ENCODE measurements at regions not wholly inside any gene's neighbourhood (a gene's known extent, or its start where the extent isn't known, plus 50 kb on each side); places are given as distances from the start of the nearest gene placed in this dataset.

DNA sequence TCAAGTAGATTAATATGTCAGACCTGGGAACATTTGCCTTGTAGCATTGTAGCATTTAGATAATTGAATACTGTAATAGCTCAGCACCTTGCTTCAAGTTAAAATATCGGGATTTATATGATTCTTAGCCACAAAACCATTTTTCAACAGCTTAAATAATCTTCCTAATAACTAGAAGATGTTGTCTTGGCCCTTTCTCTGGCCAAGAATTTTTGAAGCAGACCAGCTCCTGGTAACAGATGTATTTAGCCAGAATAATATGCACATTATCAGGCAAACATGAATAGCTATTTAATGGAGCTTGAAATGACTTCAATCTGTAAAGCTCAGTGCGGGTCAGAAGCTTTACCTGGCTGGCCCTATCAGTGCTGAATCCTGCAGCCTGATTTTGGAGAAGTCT, 913.1 kb downstream of the AACS start:
- in situ Hi-C loops (cut with MboI; ENCODE audit: low sequenced_read_pairs): no loop called here
- H3K27me3 ChIP-seq (ENCODE audit: low read depth): no peaks in the 10 kb centered on the region
- H3K4me1 ChIP-seq: no peaks in the 10 kb centered on the region
- no peaks in the 10 kb centered on the region for H3K36me3 ChIP-seq (replicated peaks)
- no peak for DNase-seq (ENCODE audit: low spot score in 2 of 2)
- H3K4me3 ChIP-seq: no peak overlapping the region
- H3K9me3 ChIP-seq: no peaks in the 10 kb centered on the region

DNA sequence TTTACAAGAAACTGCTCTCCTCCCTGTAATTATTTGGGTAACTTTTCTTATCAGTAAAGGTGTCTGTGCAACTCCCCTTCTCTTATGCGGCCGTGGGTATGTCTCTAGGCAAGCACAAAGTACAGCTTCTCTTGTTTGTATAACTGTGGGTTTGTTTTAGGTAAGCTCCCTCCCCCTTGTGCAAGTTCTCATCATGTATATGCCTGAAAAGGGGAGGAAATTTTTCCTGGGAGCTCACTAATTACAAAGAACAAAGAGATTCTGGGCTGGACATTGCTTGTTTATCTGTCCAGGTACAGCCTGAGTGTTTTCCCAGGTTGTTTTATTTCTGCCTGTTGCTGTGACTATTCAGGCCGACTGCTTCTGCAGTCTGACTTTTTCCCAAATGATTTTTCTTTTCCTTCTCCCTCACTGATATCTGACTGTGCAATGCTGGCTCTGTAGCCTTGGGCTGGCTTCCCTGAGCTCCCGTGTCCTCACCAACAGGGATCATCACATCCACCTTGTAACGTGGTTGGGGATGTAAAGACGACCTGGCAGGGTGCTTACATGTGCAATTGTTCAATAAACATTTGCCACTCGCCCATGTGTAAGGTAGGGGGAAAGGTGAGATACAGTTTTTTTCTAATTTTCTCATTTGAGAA, 916.5 kb downstream of the AACS start:
- in situ Hi-C loops (cut with MboI; ENCODE audit: low sequenced_read_pairs): no loop called here

DNA sequence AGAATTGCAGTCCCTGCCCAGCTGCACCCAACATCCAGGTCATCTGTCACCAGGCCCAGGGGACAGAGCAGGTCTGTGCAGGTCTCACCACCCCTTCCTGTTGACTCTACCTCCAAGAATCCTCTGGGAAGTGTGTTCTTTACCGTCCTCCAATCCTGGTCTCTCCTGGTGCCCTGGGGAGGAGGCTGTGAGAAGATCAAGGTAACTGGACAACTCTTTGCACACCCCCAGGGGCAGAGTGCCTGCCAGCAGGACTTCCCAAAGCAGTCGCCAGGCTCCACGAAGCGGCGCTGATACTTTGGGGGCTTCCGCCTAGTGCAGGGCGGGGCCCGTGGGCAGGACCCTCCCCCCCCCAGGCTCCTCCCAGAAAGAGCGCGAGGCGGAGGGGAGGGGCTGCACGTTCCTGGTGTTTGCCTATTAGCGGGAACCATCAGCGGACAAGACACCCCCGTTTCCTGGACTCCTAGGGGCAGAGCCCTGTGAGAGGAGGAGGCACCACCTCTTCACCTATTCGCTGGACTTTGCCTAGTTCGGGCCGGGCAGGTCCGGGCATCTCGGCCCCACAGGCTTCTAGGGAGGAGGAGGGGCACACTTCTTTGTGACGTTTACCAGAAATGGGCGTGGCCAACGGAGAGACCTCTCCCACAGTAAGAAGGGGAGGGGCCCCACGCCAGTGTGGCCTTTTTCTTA, 918.0 kb downstream of the AACS start:
- Histone ChIP-seq H3K4me1 (no peaks in the 10 kb centered on the region), H3K9me3 (no peaks in the 10 kb centered on the region), H3K36me3 (replicated peaks) (no peaks in the 10 kb centered on the region), H3K27me3 (ENCODE audit: low read depth) (no peaks in the 10 kb centered on the region), H3K4me3 (no peak overlapping the region)
- in situ Hi-C loops (cut with MboI; ENCODE audit: low sequenced_read_pairs): no loop called here
- peak in 1 of 2 experiments; percentile 14 for DNase-seq (ENCODE audit: low spot score in 2 of 2)

More for the DNA sequence above, 916.5 kb downstream of the AACS start:
- DNase-seq (ENCODE audit: low spot score in 2 of 2): no peak
- Histone ChIP-seq H3K27me3 (ENCODE audit: low read depth) (no peaks in the 10 kb centered on the region), H3K36me3 (replicated peaks) (no peaks in the 10 kb centered on the region), H3K9me3 (no peaks in the 10 kb centered on the region), H3K4me3 (no peak overlapping the region), H3K4me1 (no peaks in the 10 kb centered on the region)

DNA sequence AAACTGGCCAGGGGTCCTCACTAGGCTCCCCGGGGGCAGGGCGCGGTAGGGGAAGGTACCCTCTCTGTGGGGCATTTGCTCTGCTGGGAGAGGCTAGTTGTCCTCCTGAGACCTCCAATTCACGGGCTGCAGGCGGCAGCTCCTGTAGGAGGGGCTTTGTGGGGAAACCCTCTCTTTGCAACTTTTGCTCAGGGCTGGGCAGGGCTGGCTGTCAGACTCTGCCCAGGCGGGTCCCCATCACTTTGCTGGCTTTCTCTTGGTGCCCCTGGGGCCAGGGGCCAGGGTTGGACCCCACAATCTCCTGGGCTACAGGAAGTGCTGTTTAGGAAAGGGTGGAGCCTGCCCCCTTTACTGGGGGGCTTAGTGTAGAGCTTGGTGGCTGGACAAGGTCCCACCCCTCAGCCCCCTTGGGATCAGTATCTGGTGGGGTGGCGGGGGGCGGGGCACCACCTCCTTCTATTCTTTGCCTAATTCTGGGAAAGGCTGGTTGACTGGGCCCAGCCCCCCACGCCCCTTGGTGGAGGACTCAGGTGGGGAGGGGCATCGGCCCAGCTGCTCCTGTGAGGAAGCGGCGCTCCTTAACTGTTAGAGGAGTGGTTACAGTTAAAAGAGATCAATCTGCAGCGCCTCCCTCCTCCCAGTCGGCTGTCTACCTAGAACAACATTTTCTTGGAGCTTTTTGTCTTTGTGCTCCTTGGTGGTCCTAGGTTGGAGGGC, 918.7 kb downstream of the AACS start:
- H3K36me3 ChIP-seq (replicated peaks): no peaks in the 10 kb centered on the region
- DNase-seq (ENCODE audit: low spot score in 2 of 2): no peak
- no peak overlapping the region for H3K4me3 ChIP-seq
- no peaks in the 10 kb centered on the region for H3K4me1 ChIP-seq
- H3K27me3 ChIP-seq (ENCODE audit: low read depth): no peaks in the 10 kb centered on the region
- H3K9me3 ChIP-seq: no peaks in the 10 kb centered on the region
- in situ Hi-C loops (cut with MboI; ENCODE audit: low sequenced_read_pairs): no loop called here

DNA sequence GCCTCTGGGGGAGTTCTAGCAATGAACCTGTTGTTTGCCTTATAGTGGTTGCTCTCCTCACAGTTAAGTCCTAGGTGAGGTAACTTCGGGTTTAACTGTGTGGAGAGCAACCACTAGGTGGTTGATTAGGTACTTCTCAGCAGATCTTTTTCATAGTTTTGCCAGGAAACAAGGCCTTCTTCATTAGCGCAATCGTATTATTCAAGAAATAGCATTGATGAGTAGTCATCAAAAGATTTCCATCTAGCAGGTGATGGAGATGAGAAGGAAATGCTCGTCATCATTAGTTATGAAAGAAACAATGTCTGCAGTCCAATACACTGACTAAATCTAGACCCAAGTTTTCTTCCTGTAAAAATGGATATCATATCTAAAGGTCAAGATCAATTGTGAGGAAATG, 923.3 kb downstream of the AACS start:
- Histone ChIP-seq H3K4me3 (no peak overlapping the region), H3K27me3 (ENCODE audit: low read depth) (no peaks in the 10 kb centered on the region), H3K36me3 (replicated peaks) (no peaks in the 10 kb centered on the region), H3K9me3 (no peaks in the 10 kb centered on the region), H3K4me1 (no peaks in the 10 kb centered on the region)
- DNase-seq (ENCODE audit: low spot score in 2 of 2): no peak
- in situ Hi-C loops (cut with MboI; ENCODE audit: low sequenced_read_pairs): no loop called here

DNA sequence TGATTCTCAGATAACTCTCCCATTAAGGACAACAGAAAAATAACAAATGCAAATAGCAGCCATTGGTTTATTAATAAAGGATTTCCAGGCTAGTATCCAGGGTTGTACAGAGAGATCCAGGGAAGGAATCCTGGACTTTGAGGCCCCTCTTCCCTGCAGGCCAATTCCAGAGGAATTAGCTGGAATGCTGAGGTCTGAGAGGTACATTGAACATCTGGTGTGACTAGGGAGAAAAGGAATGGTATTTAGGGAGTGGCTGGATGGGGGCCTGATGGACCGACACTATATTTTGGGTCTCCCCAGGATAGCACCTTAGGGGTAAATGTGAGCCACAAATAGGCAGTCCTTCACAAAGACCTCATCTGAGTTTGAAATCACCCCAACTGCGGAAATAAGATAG, 924.5 kb downstream of the AACS start:
- H3K4me3 ChIP-seq: no peak overlapping the region
- H3K9me3 ChIP-seq: no peaks in the 10 kb centered on the region
- in situ Hi-C loops (cut with MboI; ENCODE audit: low sequenced_read_pairs): no loop called here
- H3K36me3 ChIP-seq (replicated peaks): no peaks in the 10 kb centered on the region
- H3K4me1 ChIP-seq: no peaks in the 10 kb centered on the region
- DNase-seq (ENCODE audit: low spot score in 2 of 2): no peak
- H3K27me3 ChIP-seq (ENCODE audit: low read depth): no peaks in the 10 kb centered on the region

DNA sequence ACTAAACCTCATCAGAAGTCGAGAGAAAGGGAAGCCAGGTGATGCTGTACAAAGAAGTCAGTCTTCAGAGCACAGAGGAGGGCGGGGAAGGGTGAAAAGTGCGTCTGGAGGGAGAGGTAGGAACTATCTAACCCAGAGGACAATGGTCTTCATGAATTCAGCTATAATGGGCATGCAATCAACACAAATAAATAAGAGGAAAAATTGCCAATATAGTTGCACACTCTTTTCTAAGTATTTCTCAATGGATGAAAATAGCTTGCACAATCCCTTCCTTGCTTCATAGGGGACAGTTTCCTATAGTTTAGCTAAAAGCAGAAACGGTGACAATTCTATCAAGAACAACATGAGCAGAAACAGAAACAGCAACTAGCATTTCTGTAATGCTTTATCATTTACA, 931.2 kb downstream of the AACS start:
- H3K27me3 ChIP-seq (ENCODE audit: low read depth): no peaks in the 10 kb centered on the region
- H3K4me1 ChIP-seq: no peaks in the 10 kb centered on the region
- DNase-seq (ENCODE audit: low spot score in 2 of 2): no peak
- no peak overlapping the region for H3K4me3 ChIP-seq
- no peaks in the 10 kb centered on the region for H3K9me3 ChIP-seq
- no peaks in the 10 kb centered on the region for H3K36me3 ChIP-seq (replicated peaks)
- in situ Hi-C loops (cut with MboI; ENCODE audit: low sequenced_read_pairs): no loop called here

DNA sequence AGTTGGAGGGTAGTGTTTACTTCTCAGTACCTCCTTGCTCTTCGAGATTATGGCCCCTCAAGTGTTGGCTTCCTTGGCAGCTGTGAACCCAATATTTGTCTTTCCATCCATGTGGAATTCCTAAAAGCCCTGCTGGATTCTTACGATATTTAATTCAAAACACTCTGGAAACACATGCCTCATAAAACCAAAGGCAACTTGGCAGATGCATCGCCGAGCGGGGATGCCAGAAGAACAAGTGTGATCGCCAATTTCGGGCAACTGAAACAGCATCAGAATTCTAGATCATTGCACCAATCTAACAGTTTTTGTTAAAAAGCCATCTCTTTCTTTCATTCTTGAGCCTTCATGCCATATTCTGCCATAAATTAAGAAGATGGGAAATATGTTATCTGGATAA, 934.4 kb downstream of the AACS start:
- H3K4me3 ChIP-seq: no peak overlapping the region
- in situ Hi-C loops (cut with MboI; ENCODE audit: low sequenced_read_pairs): no loop called here
- H3K9me3 ChIP-seq: no peaks in the 10 kb centered on the region
- no peaks in the 10 kb centered on the region for H3K36me3 ChIP-seq (replicated peaks)
- DNase-seq (ENCODE audit: low spot score in 2 of 2): no peak
- no peaks in the 10 kb centered on the region for H3K27me3 ChIP-seq (ENCODE audit: low read depth)
- H3K4me1 ChIP-seq: no peaks in the 10 kb centered on the region

DNA sequence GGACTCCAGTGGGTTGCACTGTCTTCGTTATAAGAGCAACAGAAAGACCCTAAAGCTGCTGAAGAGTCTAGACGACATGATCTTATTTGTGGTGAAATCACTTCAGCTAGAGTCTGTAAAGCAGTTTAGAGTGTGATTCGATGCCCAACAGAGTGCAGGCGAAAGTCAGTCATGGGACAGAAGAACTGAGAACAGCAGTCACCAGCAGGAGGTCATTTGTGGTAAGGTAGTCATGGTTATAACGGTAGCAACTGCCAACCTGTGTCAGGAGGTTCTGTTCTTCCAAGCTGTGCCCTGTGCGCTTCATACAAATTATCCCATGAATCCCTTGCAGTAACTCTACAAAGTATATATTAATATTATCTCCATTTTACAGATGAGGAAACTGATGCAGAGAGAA, 954.1 kb downstream of the AACS start:
- no peaks in the 10 kb centered on the region for H3K27me3 ChIP-seq (ENCODE audit: low read depth)
- H3K9me3 ChIP-seq: no peaks in the 10 kb centered on the region
- no peak overlapping the region for H3K4me3 ChIP-seq
- in situ Hi-C loops (cut with MboI; ENCODE audit: low sequenced_read_pairs): no loop called here
- DNase-seq (ENCODE audit: low spot score in 2 of 2): no peak
- H3K36me3 ChIP-seq (replicated peaks): no peaks in the 10 kb centered on the region
- H3K4me1 ChIP-seq: no peaks in the 10 kb centered on the region

DNA sequence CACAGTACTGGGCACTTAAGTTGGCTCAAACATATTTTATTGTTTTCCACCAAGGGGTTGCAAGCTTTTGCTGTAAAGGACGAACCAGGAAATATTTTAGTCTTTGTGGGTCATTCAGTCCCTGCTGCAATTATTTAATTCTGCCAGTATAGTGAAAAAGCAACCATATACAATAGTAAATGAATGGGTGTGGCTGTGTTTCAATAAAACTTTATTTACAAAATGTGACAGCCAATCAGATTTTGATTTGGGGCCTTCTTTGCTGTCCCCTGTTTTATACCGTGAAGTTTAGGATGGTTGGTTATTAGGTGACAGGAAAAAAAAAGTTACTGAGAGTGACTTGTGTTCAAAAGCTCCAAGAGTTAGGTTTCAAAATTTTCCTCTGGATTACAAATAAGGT, 956.4 kb downstream of the AACS start:
- H3K4me3 ChIP-seq: no peak overlapping the region
- in situ Hi-C loops (cut with MboI; ENCODE audit: low sequenced_read_pairs): no loop called here
- H3K27me3 ChIP-seq (ENCODE audit: low read depth): no peaks in the 10 kb centered on the region
- H3K4me1 ChIP-seq: no peaks in the 10 kb centered on the region
- no peaks in the 10 kb centered on the region for H3K36me3 ChIP-seq (replicated peaks)
- DNase-seq (ENCODE audit: low spot score in 2 of 2): no peak
- no peaks in the 10 kb centered on the region for H3K9me3 ChIP-seq

DNA sequence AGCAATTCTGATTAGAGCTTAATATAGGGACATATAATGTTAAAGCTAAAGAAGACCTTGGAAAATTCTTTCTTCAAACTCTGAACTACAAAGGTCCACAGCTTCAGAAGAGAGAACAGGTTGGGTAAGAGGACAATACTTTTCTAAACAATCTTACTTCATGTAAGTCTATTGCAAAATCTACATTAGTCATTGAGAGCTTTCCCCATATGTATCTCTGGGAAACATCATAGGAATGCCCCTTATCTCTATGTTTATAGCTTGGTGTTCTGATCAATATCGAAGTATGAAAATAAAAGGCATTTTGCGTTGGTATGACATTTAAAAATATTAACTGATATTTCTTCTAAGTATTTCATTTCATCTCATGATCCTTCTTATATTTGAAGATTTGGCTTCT, 962.6 kb downstream of the AACS start:
- in situ Hi-C loops (cut with MboI; ENCODE audit: low sequenced_read_pairs): no loop called here
- DNase-seq (ENCODE audit: low spot score in 2 of 2): no peak
- H3K27me3 ChIP-seq (ENCODE audit: low read depth): no peaks in the 10 kb centered on the region

DNA sequence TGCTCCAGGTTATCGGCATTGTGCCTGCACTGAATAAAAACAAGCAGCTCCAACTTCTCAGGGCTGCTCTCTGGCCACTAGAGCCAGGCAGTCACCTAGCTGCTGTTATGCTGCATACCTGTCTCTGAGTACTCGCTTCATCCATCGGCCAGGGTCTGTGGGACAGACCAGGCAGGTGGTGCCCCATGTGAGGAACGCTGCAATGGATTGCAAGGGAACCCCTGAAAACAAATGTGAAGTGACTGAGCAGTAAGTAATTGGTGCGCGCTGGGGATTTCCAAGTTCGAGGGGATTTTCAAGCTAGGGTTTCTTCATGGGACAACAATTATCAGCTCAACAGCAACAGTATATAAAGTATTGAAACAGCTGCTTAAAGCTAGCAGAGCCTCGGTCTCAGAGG, 965.3 kb downstream of the AACS start:
- DNase-seq (ENCODE audit: low spot score in 2 of 2): no peak
- no peaks in the 10 kb centered on the region for H3K4me1 ChIP-seq
- no peaks in the 10 kb centered on the region for H3K27me3 ChIP-seq (ENCODE audit: low read depth)
- H3K36me3 ChIP-seq (replicated peaks): no peaks in the 10 kb centered on the region
- in situ Hi-C loops (cut with MboI; ENCODE audit: low sequenced_read_pairs): no loop called here
- H3K9me3 ChIP-seq: no peaks in the 10 kb centered on the region
- no peak overlapping the region for H3K4me3 ChIP-seq

More for the DNA sequence above, 962.6 kb downstream of the AACS start:
- H3K4me3 ChIP-seq: no peak overlapping the region
- no peaks in the 10 kb centered on the region for H3K9me3 ChIP-seq
- no peaks in the 10 kb centered on the region for H3K36me3 ChIP-seq (replicated peaks)
- no peaks in the 10 kb centered on the region for H3K4me1 ChIP-seq

DNA sequence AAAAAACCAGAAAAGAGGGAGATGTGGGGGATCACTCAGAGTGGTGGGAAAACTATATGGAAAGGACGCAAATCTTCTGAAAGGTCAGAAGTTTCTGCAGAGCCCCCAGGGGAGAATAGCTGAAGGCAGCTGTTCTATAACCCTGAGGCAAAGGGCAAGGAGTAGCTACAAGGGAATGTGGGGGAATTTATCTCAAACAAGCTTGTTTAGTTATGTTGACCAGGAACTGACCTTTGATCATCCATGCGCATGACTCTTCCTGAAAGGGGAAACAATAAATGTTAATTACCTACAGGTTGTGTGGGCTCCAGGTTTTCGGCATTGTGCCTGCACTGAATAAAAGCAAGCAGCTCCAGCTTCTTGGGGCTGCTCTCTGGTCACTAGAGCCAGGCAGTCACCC, 968.5 kb downstream of the AACS start:
- no peaks in the 10 kb centered on the region for H3K4me1 ChIP-seq
- in situ Hi-C loops (cut with MboI; ENCODE audit: low sequenced_read_pairs): no loop called here
- DNase-seq (ENCODE audit: low spot score in 2 of 2): no peak
- no peak overlapping the region for H3K4me3 ChIP-seq
- no peaks in the 10 kb centered on the region for H3K36me3 ChIP-seq (replicated peaks)
- H3K27me3 ChIP-seq (ENCODE audit: low read depth): no peaks in the 10 kb centered on the region
- no peaks in the 10 kb centered on the region for H3K9me3 ChIP-seq

DNA sequence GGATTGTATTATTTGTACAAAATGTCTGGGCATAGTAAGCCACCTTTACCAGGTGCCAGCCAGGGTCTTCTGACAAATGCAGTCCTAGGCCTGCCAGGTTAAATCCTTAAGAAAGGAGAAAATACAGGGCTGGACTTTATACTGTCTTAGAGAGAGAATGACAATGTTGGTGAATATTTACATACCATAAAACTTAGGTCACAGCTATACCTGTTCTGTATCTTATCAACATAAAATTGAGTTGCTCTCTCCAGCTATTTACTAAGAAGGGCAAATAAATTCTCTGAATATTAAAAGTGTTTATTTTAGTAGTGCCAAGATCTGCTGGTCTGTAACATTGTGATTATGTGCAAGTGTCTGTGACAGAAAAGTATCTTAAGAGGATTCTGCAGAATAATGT, 971.1 kb downstream of the AACS start:
- Histone ChIP-seq H3K4me1 (no peaks in the 10 kb centered on the region), H3K9me3 (no peaks in the 10 kb centered on the region), H3K36me3 (replicated peaks) (no peaks in the 10 kb centered on the region), H3K27me3 (ENCODE audit: low read depth) (no peaks in the 10 kb centered on the region), H3K4me3 (no peak overlapping the region)
- DNase-seq (ENCODE audit: low spot score in 2 of 2): no peak
- in situ Hi-C loops (cut with MboI; ENCODE audit: low sequenced_read_pairs): no loop called here

Measured in HAP-1 (cell line).